NCI-H2107 (cell line): ENCODE measurements at regions not wholly inside any gene's neighbourhood (a gene's known extent, or its start where the extent isn't known, plus 50 kb on each side); places are given as distances from the start of the nearest gene placed in this dataset.
"Not testable (repeated sequence)": the region's sequence is repeated elsewhere in the genome, so short reads cannot be mapped to it uniquely, and the experiment has no call there.

ENCODE experiments used
- DNase-seq: peaks from one replicate; lab custom pipeline; 2025; lab: John Stamatoyannopoulos, UW

GRCh38 chr12:107144441-107144840 is 51.1 kb upstream of the CRY1 start:
- DNase-seq, result no peak

- no peak for DNase-seq
These were observed 51.6 kb upstream of the CRY1 start for GRCh38 chr12:107144990-107145389.

- DNase-seq, result no peak
These were observed 52.0 kb upstream of the CRY1 start for GRCh38 chr12:107145397-107145796.

GRCh38 chr12:107148107-107148506 is 54.8 kb upstream of the CRY1 start:
- DNase-seq, result no peak

- no peak for DNase-seq
These were observed 59.0 kb upstream of the CRY1 start for GRCh38 chr12:107152315-107152714.

GRCh38 chr12:107159384-107159900 is 66.1 kb upstream of the CRY1 start:
- DNase-seq, result no peak

GRCh38 chr12:107163413-107163812 is 70.1 kb upstream of the CRY1 start:
- no peak for DNase-seq

GRCh38 chr12:107164392-107164791 is 71.0 kb upstream of the CRY1 start:
- DNase-seq, result no peak

GRCh38 chr12:107165581-107165980 is 72.2 kb upstream of the CRY1 start:
- no peak for DNase-seq

- DNase-seq, result no peak
These were observed 74.4 kb upstream of the CRY1 start for GRCh38 chr12:107167756-107168155.

- DNase-seq, result no peak
These were observed 75.9 kb upstream of the CRY1 start for GRCh38 chr12:107169200-107169599.

- DNase-seq, result no peak
These were observed 85.4 kb upstream of the CRY1 start for GRCh38 chr12:107178776-107179175.

- no peak for DNase-seq
These were observed 86.5 kb upstream of the CRY1 start for GRCh38 chr12:107179871-107180270.

GRCh38 chr12:107180272-107180671 is 86.9 kb upstream of the CRY1 start:
- no peak for DNase-seq

GRCh38 chr12:107184359-107184930 is 91.1 kb upstream of the CRY1 start:
- DNase-seq, result no peak

- DNase-seq, result no peak
These were observed 103.3 kb upstream of the CRY1 start for GRCh38 chr12:107196681-107197080.

GRCh38 chr12:107200394-107200793 is 107.0 kb upstream of the CRY1 start:
- DNase-seq, result no peak

GRCh38 chr12:107207931-107208525 is 114.7 kb upstream of the CRY1 start:
- no peak for DNase-seq

GRCh38 chr12:107209700-107210099 is 116.4 kb upstream of the CRY1 start:
- not testable (repeated sequence) for DNase-seq

GRCh38 chr12:107214373-107214773 is 121.0 kb upstream of the CRY1 start:
- not testable (repeated sequence) for DNase-seq

GRCh38 chr12:107216411-107216810 is 123.1 kb upstream of the CRY1 start:
- not testable (repeated sequence) for DNase-seq

- DNase-seq, result no peak
These were observed 126.0 kb upstream of the CRY1 start for GRCh38 chr12:107219301-107219700.

GRCh38 chr12:107221913-107222312 is 128.6 kb upstream of the CRY1 start:
- DNase-seq, result no peak

- no peak for DNase-seq
These were observed 130.5 kb upstream of the CRY1 start for GRCh38 chr12:107223821-107224220.
